Stomach (tissue), 4 donors: ENCODE measurements at regions not wholly inside any gene's neighbourhood (a gene's known extent, or its start where the extent isn't known, plus 50 kb on each side); places are given as distances from the start of the nearest gene placed in this dataset.

Source experiments
- EP300 ChIP-seq: sonication (generic); formaldehyde crosslinking; IDR thresholded peaks from one replicate; pipeline ENCODE4 v1.6.1; 2017; ENCODE audit warnings: antibody characterized with exemption
- POLR2A ChIP-seq, 4 donors: fragments of 450-650 bp; IDR thresholded peaks; one replicate each; pipeline ENCODE4 v1.6.1; 2016; ENCODE audit warnings: antibody characterized with exemption in 4 of 4, control low read depth in 2 of 4, mild to moderate bottlenecking in 1 of 4, moderate library complexity in 1 of 4
- POLR2AphosphoS5 ChIP-seq, 3 donors: sonication (generic); formaldehyde crosslinking; IDR thresholded peaks; one replicate each; pipeline ENCODE4 v1.6.1; 2016; ENCODE audit warnings: antibody characterized with exemption in 3 of 3
- TF ChIP-seq, protein P1 (sequence below), 7 experiments: fragments of 450-650 bp in 4 of 7; fragments of 200-600 bp in 3 of 7; sonication (generic) in 3 of 7; IDR thresholded peaks; one replicate each; pipeline ENCODE4 v1.5.1; 2016 to 2019; ENCODE audit warnings: antibody characterized with exemption in 7 of 7, control low read depth in 2 of 7, mild to moderate bottlenecking in 1 of 7

DNA sequence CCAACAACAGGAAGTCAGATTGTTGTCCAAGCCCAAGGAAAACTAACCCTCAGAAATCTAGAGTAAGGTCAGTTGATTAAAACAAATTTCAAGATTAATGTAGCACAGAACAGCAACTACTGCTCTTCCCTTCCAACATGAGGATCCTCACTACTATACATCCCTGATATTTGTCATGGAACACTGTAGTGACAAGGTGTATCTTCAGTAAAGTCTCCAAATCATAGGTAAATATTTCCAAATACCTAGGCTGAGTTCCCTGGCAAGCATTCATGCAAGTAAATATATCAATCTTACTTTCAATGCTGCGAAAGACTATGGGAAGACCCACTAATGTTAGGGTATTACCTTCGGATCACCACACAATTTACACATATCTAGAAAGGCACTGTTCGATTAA, 986.9 kb upstream of the ARRDC3 start:
- TF ChIP-seq POLR2AphosphoS5 (IDR thresholded peaks at IDR 0.05) (no peak), POLR2A (IDR thresholded peaks at IDR 0.05) (no peak), EP300 (no peak)
- TF ChIP-seq, protein P1, sequence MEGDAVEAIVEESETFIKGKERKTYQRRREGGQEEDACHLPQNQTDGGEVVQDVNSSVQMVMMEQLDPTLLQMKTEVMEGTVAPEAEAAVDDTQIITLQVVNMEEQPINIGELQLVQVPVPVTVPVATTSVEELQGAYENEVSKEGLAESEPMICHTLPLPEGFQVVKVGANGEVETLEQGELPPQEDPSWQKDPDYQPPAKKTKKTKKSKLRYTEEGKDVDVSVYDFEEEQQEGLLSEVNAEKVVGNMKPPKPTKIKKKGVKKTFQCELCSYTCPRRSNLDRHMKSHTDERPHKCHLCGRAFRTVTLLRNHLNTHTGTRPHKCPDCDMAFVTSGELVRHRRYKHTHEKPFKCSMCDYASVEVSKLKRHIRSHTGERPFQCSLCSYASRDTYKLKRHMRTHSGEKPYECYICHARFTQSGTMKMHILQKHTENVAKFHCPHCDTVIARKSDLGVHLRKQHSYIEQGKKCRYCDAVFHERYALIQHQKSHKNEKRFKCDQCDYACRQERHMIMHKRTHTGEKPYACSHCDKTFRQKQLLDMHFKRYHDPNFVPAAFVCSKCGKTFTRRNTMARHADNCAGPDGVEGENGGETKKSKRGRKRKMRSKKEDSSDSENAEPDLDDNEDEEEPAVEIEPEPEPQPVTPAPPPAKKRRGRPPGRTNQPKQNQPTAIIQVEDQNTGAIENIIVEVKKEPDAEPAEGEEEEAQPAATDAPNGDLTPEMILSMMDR (IDR thresholded peaks at IDR 0.05), result no peak
